ENCODE measurements at regions not wholly inside any gene's neighbourhood (a gene's known extent, or its start where the extent isn't known, plus 50 kb on each side); places are given as distances from the start of the nearest gene placed in this dataset.

DNA sequence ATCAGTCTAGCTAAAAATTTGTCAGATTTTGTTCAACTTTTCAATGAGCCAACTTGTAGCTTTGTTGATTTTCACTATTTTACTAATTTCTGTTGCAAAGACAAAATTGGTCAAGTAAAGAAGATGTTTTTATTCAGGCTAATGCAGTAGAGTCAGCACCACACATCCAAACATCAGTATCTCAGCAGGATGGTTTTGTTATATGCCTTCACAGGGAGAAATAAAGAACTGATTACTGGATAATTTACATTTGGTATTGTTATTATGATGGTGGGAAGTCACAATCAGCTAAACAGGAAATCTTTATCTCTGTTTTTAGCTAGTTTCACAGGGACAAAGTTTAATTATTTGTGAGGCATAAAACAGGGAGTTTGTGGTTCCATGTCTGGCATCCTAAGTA lies 713.4 kb downstream of the SLITRK5 start:
- no peak for ATAC-seq
- CTCF ChIA-PET, result no interaction called here
- H3K9me3 Mint-ChIP-seq (ENCODE audit: low read depth), result peaks cover 2% of the 10 kb centered on the region
- DNase-seq, result no peak
- H3K36me3 Mint-ChIP-seq, result no peaks in the 10 kb centered on the region
- no peaks in the 10 kb centered on the region for H3K27me3 Mint-ChIP-seq
- no peaks in the 10 kb centered on the region for H3K4me1 Mint-ChIP-seq
- H3K4me3 Mint-ChIP-seq, result no peak overlapping the region
- no peak overlapping the region for H3K27ac Mint-ChIP-seq

DNA sequence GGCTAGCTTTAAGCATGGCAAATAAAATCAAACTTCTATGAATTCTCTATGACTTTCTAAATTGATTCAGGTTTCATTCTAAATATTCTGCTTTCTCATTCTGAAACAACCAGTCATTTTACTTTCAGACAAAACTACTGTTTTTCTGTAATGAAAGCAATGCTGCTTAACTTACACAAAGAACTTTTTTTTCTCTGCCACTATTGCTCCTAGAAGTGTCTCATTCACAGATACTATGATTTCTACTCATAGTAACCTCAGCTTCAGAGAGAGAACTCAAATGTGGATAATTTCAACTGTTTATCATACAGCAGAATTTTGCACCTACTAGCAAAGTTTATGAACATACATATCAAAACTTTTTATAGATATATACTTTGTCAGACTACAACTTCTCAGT lies 724.6 kb downstream of the SLITRK5 start:
- no peak for ATAC-seq
- CTCF ChIA-PET, result no interaction called here
- H3K27ac Mint-ChIP-seq, result no peak overlapping the region

DNA sequence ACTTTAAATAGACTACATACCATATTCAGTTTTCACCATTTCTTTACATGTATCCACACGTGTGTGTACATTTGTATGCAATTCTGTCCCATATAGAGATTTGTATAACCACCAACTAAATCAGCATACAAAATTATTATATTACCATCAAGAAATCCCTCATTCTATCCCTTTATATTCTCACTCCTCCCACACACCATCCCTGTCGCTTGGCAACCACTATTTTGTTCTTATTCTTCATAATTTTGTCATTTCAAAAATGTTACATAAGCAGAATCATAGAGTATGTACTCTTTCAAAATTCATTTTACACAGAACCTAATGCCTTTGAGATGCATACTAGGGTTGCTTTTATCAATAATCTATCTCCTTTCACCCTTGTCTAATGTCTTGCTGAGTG lies 740.5 kb downstream of the SLITRK5 start:
- CTCF ChIA-PET, result no interaction called here
- H3K27me3 Mint-ChIP-seq, result no peaks in the 10 kb centered on the region
- DNase-seq (no peak), ATAC-seq (no peak)
- H3K4me1 Mint-ChIP-seq, result no peaks in the 10 kb centered on the region
- H3K4me3 Mint-ChIP-seq, result no peak overlapping the region
- H3K9me3 Mint-ChIP-seq (ENCODE audit: low read depth), result peaks cover 11% of the 10 kb centered on the region
- no peaks in the 10 kb centered on the region for H3K36me3 Mint-ChIP-seq
- H3K27ac Mint-ChIP-seq, result no peak overlapping the region

More for the DNA sequence above, 724.6 kb downstream of the SLITRK5 start:
- Mint-ChIP-seq H3K9me3 (ENCODE audit: low read depth) (peaks cover 3% of the 10 kb centered on the region), H3K27me3 (no peaks in the 10 kb centered on the region), H3K4me3 (no peak overlapping the region), H3K4me1 (no peaks in the 10 kb centered on the region), H3K36me3 (no peaks in the 10 kb centered on the region)
- DNase-seq, result no peak

DNA sequence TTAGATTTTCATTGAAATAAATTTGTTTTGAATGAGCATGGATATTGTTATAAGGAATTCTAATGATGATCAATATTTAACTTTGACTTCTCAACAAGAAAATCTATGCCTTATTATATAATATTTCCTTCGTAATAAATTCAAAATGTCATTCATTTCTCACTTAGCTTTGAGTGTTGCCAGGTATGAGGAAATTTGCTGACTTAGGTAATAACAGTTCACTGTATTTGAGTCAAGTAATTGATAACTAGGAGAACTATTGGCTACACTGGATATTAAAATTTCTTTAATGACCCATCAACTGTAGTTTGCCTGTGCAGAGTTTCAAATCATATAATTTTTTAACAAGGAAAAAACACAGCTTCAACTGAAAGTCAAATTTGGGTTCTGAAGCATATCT lies 746.6 kb downstream of the SLITRK5 start:
- no peak for DNase-seq
- no peaks in the 10 kb centered on the region for H3K27me3 Mint-ChIP-seq
- ATAC-seq, result no peak
- CTCF ChIA-PET, result interaction anchor here (0.5 kb wide), 1 partner anchor 70 kb away, joined by 5 read pairs; no protein-coding TSS in a partner anchor
- no peaks in the 10 kb centered on the region for H3K4me1 Mint-ChIP-seq
- no peak overlapping the region for H3K4me3 Mint-ChIP-seq
- H3K27ac Mint-ChIP-seq, result no peak overlapping the region
- peaks cover 5% of the 10 kb centered on the region for H3K9me3 Mint-ChIP-seq (ENCODE audit: low read depth)
- H3K36me3 Mint-ChIP-seq, result no peaks in the 10 kb centered on the region

DNA sequence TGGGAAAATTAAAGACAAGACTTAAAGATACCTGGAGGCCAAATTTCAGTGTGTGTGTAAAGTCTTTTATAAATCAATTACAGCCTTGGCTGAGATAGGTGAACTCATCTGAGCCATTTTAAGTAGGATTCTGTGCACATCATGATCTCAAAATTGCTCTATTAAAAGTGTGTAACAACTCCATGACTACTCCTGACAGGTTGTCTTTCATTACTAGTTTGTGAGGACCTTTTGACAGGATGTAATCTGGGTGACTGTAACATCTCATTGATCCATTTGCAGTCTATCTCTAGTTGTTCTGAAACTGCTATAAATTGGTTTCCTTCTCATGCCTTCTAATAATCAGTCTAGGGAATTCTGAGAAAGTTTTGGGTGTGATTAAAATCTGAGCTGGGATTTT lies 753.3 kb downstream of the SLITRK5 start:
- Mint-ChIP-seq H3K4me1 (no peaks in the 10 kb centered on the region), H3K36me3 (peaks cover 1% of the 10 kb centered on the region), H3K9me3 (ENCODE audit: low read depth) (peaks cover 9% of the 10 kb centered on the region), H3K27ac (no peak overlapping the region), H3K4me3 (no peak overlapping the region), H3K27me3 (no peaks in the 10 kb centered on the region)
- DNase-seq (no peak), ATAC-seq (no peak)
- CTCF ChIA-PET, result no interaction called here

DNA sequence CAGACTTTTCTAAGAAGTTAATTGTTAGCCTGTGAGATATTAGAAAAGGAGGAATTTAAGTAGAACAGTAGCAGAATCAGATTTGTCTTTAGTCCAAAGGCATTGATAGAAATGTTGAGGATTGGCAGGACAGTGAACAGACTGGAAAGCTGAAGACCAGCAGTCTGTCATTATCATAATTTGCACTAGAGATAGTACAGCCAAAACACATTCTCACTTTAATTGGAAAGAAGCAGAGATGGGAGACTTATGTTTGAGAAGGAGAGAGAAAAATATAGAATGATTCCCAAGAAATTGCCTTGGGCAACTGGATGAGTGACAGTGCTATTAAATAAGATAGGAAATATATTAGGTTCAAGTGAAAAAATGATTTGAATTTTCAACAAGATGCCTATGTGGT lies 755.5 kb downstream of the SLITRK5 start:
- ATAC-seq (no peak), DNase-seq (no peak)
- Mint-ChIP-seq H3K27me3 (no peaks in the 10 kb centered on the region), H3K4me3 (no peak overlapping the region), H3K36me3 (peaks cover 1% of the 10 kb centered on the region), H3K9me3 (ENCODE audit: low read depth) (peaks cover 12% of the 10 kb centered on the region), H3K4me1 (no peaks in the 10 kb centered on the region), H3K27ac (no peak overlapping the region)
- CTCF ChIA-PET, result no interaction called here

DNA sequence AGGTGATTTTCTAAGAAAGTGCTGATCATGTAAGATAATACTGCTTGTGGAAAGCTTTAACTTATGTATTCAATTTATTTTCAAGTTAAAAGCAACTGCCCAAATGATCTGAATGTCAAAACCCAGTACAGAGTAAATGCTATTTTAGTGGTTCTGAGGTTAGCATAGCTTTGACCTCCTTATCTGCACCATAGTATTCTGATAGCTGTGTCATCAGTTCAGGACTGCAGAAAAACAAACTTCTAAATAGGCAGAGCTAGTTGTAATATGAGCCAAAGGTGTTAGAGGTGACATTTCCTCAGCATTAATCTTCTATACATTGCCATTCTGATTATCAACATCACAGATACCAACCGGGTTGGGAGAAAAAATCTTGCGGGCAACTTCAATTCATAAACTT lies 758.7 kb downstream of the SLITRK5 start:
- H3K27me3 Mint-ChIP-seq, result no peaks in the 10 kb centered on the region
- H3K4me3 Mint-ChIP-seq, result no peak overlapping the region
- H3K4me1 Mint-ChIP-seq, result no peaks in the 10 kb centered on the region
- peaks cover 15% of the 10 kb centered on the region for H3K9me3 Mint-ChIP-seq (ENCODE audit: low read depth)
- DNase-seq (no peak), ATAC-seq (no peak)
- H3K27ac Mint-ChIP-seq, result no peak overlapping the region
- CTCF ChIA-PET, result no interaction called here
- no peaks in the 10 kb centered on the region for H3K36me3 Mint-ChIP-seq

DNA sequence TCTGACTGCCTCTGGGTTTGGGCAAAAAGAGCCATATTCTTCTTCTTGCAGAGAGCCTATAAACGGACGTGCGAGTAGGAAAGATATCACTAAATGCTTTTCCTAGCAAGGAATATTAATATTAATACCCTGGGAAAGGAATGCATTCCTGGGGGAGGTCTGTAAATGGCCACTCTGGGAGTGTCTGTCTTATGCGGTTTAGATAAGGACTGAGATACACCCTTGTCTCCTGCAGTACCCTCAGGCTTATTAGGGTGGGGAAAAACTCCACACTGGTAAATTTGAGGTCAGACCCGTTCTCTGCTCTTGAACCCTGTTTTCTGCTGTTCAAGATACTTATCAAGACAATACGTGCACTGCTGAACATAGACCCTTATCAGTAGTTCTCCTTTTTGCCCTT lies 763.8 kb downstream of the SLITRK5 start:
- H3K4me3 Mint-ChIP-seq, result no peak overlapping the region
- CTCF ChIA-PET, result no interaction called here
- no peaks in the 10 kb centered on the region for H3K36me3 Mint-ChIP-seq
- no peak for ATAC-seq
- no peak for DNase-seq
- no peaks in the 10 kb centered on the region for H3K27me3 Mint-ChIP-seq
- no peaks in the 10 kb centered on the region for H3K4me1 Mint-ChIP-seq
- peaks cover 10% of the 10 kb centered on the region for H3K9me3 Mint-ChIP-seq (ENCODE audit: low read depth)
- no peak overlapping the region for H3K27ac Mint-ChIP-seq

DNA sequence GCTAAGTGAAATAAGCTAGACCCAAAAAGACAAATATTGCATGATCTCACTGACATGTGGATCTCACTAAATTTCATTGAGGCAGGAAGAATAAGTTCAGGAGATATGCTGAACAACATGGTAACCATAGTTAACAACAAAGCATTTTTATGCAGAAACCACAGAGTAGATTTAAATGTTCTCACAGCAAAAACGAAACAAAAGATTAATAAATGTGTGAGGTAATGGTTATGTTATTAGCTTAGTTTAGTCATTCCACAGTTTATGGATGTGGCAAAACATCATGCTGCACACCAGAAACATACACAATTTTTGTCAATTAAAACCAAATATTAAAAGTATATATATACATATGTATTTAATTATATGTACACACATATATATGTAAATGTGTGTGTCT lies 765.8 kb downstream of the SLITRK5 start:
- CTCF ChIA-PET, result no interaction called here
- ATAC-seq, result no peak
- Mint-ChIP-seq H3K4me3 (no peak overlapping the region), H3K9me3 (ENCODE audit: low read depth) (peaks cover 9% of the 10 kb centered on the region), H3K27ac (no peak overlapping the region), H3K27me3 (no peaks in the 10 kb centered on the region), H3K36me3 (no peaks in the 10 kb centered on the region), H3K4me1 (no peaks in the 10 kb centered on the region)
- DNase-seq, result no peak

DNA sequence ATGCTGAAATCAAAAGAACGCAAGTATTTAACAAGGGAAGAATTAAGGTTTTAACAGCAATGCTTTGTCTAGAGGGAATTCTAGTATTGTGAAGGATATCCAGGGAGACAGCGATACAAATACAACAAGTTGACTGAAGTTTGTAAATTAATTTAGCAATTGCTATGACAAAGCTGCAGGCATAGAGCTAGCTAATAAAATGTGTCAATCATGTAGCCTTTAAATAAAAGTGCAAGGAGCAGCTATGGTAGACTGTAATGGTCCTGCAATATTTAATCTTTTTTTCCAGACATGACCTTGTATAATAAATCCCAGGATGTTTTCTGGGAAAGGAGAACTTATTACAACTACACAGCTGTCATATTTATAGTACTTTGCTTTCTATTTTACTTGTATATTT lies 779.3 kb downstream of the SLITRK5 start:
- H3K4me3 Mint-ChIP-seq, result no peak overlapping the region
- DNase-seq (no peak), ATAC-seq (no peak)
- CTCF ChIA-PET, result no interaction called here
- no peaks in the 10 kb centered on the region for H3K27me3 Mint-ChIP-seq
- H3K4me1 Mint-ChIP-seq, result no peaks in the 10 kb centered on the region
- H3K27ac Mint-ChIP-seq, result no peak overlapping the region
- H3K9me3 Mint-ChIP-seq (ENCODE audit: low read depth), result peaks cover 1% of the 10 kb centered on the region
- H3K36me3 Mint-ChIP-seq, result no peaks in the 10 kb centered on the region

DNA sequence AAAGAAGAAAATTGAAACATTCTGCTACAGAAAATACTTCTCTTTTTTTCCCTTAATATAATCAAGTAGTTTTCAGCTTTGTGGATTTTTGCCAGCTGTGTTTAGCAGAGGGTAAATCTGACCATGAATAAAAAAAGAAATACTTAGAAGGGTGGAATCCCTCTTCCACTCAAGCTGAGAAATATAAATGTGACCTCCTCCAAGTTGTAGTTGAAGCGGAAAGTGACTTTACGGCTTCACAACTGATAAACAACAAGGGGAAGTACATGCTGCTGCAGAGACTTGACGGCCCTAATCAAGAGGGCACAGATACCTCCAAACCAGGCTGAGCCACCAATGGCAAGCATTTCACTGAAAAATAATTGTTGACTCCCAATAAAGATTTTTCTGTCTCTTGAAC lies 785.0 kb downstream of the SLITRK5 start:
- no peaks in the 10 kb centered on the region for H3K4me1 Mint-ChIP-seq
- CTCF ChIA-PET, result interaction anchor here (0.6 kb wide), 1 partner anchor 37 kb away, joined by 3 read pairs; no protein-coding TSS in a partner anchor
- DNase-seq (no peak), ATAC-seq (no peak)
- peaks cover 2% of the 10 kb centered on the region for H3K9me3 Mint-ChIP-seq (ENCODE audit: low read depth)
- no peak overlapping the region for H3K27ac Mint-ChIP-seq
- no peaks in the 10 kb centered on the region for H3K27me3 Mint-ChIP-seq
- H3K36me3 Mint-ChIP-seq, result no peaks in the 10 kb centered on the region
- no peak overlapping the region for H3K4me3 Mint-ChIP-seq

DNA sequence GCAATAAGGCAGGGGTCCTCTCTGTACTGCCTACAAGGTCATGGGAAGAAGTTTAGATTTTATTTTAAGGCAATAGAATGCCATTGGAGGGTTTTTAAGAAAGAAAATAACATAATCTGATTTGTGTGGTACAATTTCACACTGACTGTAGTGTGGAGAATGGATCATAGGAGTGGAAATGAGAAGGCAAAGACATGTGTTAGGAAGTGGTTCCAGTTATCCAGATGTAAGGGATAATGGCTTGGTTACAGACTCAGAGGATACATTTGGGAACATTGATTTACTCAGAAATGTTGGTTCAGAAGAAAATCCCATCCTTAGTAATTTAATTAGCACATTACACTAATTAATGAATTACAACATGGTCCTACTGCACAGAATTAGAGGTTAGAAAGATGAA lies 788.2 kb downstream of the SLITRK5 start:
- Mint-ChIP-seq H3K36me3 (no peaks in the 10 kb centered on the region), H3K9me3 (ENCODE audit: low read depth) (peaks cover 5% of the 10 kb centered on the region), H3K4me3 (no peak overlapping the region), H3K4me1 (no peaks in the 10 kb centered on the region), H3K27me3 (no peaks in the 10 kb centered on the region), H3K27ac (no peak overlapping the region)
- no peak for DNase-seq
- no peak for ATAC-seq
- CTCF ChIA-PET, result no interaction called here

DNA sequence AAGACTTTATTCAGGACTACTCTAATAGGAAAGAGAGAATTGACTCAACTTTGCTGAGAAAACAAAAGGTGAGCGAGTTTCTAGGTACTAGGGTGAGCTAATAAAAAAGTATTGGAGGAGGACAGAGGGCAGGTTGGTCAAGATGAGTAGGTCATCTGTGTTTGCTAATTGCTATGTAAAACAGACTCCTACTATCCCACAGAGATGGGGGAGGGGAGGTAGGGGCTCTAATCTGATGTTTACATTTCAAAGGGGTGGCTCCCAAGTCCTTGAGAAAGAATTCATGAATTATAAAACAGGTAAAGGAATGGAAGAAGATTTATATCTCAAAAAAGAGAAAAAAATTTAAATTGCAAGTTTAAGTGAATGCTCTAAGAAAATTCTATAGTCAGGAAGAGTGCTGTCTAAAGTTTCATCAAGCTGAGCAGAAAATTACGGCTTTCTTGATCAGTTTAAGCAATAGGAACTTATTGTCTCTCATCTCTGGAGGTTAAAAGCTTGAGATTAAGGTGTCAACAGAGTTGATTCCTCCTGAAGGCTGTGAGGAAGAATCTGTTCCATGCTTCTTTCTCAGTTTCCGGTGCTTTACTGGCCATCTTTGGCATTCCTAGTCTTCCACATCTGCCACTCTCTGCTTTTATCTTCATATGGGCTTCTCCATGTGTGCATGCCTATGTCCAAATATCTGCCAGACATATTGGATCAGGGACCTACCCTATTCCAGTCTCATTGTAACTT lies 790.3 kb downstream of the SLITRK5 start:
- no peak overlapping the region for H3K27ac Mint-ChIP-seq
- ATAC-seq (no peak), DNase-seq (no peak)
- no peaks in the 10 kb centered on the region for H3K4me1 Mint-ChIP-seq
- CTCF ChIA-PET, result no interaction called here
- no peak overlapping the region for H3K4me3 Mint-ChIP-seq
- H3K27me3 Mint-ChIP-seq, result no peaks in the 10 kb centered on the region
- H3K36me3 Mint-ChIP-seq, result no peaks in the 10 kb centered on the region
- peaks cover 5% of the 10 kb centered on the region for H3K9me3 Mint-ChIP-seq (ENCODE audit: low read depth)

DNA sequence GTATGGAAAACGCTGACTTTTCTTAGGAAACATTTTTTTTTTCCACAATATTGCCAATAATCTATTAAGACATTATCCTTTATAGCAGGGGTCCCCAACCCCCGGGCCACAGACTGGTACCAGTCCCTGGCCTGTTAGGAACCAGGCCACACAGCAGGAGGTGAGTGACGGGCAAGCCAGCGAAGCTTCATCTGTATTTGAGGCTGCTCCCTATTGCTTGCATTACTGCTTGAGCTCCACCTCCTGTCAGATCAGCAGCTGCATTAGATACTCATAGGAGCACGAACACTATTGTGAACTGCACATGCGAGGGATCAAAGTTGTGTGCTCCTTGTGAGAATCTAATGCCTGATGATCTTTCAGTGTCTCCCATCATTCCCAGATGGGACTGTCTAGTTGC lies 793.7 kb downstream of the SLITRK5 start:
- no peaks in the 10 kb centered on the region for H3K27me3 Mint-ChIP-seq
- ATAC-seq, result no peak
- CTCF ChIA-PET, result no interaction called here

DNA sequence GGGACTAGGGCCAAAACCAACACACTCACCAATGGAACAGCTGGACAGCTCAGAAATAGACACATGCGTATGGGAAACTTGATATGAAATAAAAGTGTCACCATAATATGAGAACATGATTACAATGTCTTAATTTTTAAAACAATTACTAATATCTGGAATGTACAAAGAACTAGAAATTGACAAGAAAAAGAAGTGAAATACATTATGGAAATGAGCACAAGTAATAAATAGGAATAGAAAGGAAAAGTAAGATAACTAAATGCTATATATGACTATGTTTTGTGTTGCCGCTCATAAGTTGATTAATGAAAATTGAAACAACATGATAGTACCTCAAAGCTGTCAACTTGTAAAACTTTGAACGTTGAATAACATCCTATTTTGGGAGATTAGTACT lies 801.1 kb downstream of the SLITRK5 start:
- Mint-ChIP-seq H3K27me3 (no peaks in the 10 kb centered on the region), H3K27ac (no peak overlapping the region), H3K9me3 (ENCODE audit: low read depth) (peaks cover 6% of the 10 kb centered on the region), H3K36me3 (no peaks in the 10 kb centered on the region), H3K4me3 (no peak overlapping the region), H3K4me1 (no peaks in the 10 kb centered on the region)
- CTCF ChIA-PET, result no interaction called here
- ATAC-seq, result no peak
- DNase-seq, result no peak

More for the DNA sequence above, 793.7 kb downstream of the SLITRK5 start:
- Mint-ChIP-seq H3K36me3 (no peaks in the 10 kb centered on the region), H3K4me3 (no peak overlapping the region), H3K4me1 (no peaks in the 10 kb centered on the region), H3K9me3 (ENCODE audit: low read depth) (peaks cover 5% of the 10 kb centered on the region), H3K27ac (no peak overlapping the region)
- DNase-seq, result no peak

All from activated CD8-positive, alpha-beta memory T cell treated with anti-CD3 and anti-CD28 coated beads, Interleukin-2, amount 10 ng/mL, durations not matched to agents 7 days and 5 days (primary cell).